IPS-NIHi7 (cell line): ENCODE measurements at regions not wholly inside any gene's neighbourhood (a gene's known extent, or its start where the extent isn't known, plus 50 kb on each side); places are given as distances from the start of the nearest gene placed in this dataset.
A peak's percentile ranks its signal among the peaks of the same experiment; 100 is the strongest.
"Not testable (repeated sequence)": the region's sequence is repeated elsewhere in the genome, so short reads cannot be mapped to it uniquely, and the experiment has no call there.

Experiments used
- DNase-seq: peaks from one replicate; pipeline ENCODE4 v3.0.0; 2012; ENCODE audit warnings: mixed read lengths; ENCODE audit errors: extremely low spot score

GRCh38 chrX:45823536-45823935, 622.9 kb upstream of the DIPK2B start:
- no peak for DNase-seq

- DNase-seq, result no peak
Measured at GRCh38 chrX:45822124-45822523, 621.4 kb upstream of the DIPK2B start.

- no peak for DNase-seq
Measured at GRCh38 chrX:45818913-45819312, 618.2 kb upstream of the DIPK2B start.

- no peak for DNase-seq
Measured at GRCh38 chrX:45815441-45815840, 614.8 kb upstream of the DIPK2B start.

GRCh38 chrX:45811326-45811725, 610.6 kb upstream of the DIPK2B start:
- DNase-seq, result no peak

- DNase-seq, result no peak
Measured at GRCh38 chrX:45807572-45808425, 607.1 kb upstream of the DIPK2B start.

GRCh38 chrX:45806410-45807121, 605.9 kb upstream of the DIPK2B start:
- DNase-seq, result no peak

GRCh38 chrX:45804276-45804675, 603.6 kb upstream of the DIPK2B start:
- no peak for DNase-seq

- no peak for DNase-seq
Measured at GRCh38 chrX:45803383-45803921, 602.8 kb upstream of the DIPK2B start.

- no peak for DNase-seq
Measured at GRCh38 chrX:45801554-45801953, 600.9 kb upstream of the DIPK2B start.

GRCh38 chrX:45800746-45801453, 600.2 kb upstream of the DIPK2B start:
- DNase-seq, result not testable (repeated sequence)

GRCh38 chrX:45799576-45799975, 598.9 kb upstream of the DIPK2B start:
- DNase-seq, result no peak

GRCh38 chrX:45795546-45795945, 594.9 kb upstream of the DIPK2B start:
- DNase-seq, result no peak

- no peak for DNase-seq
Measured at GRCh38 chrX:45794995-45795337, 594.3 kb upstream of the DIPK2B start.

GRCh38 chrX:45794323-45794994, 593.8 kb upstream of the DIPK2B start:
- DNase-seq, result no peak

- peak; percentile 22 for DNase-seq
Measured at GRCh38 chrX:45788941-45789348, 588.3 kb upstream of the DIPK2B start.

- DNase-seq, result no peak
Measured at GRCh38 chrX:45788315-45788714, 587.6 kb upstream of the DIPK2B start.

GRCh38 chrX:45784590-45784989, 583.9 kb upstream of the DIPK2B start:
- DNase-seq, result no peak

- no peak for DNase-seq
Measured at GRCh38 chrX:45783002-45783401, 582.3 kb upstream of the DIPK2B start.

- DNase-seq, result peak; percentile 52
Measured at GRCh38 chrX:45781901-45782553, 581.4 kb upstream of the DIPK2B start.

GRCh38 chrX:45778616-45779015, 577.9 kb upstream of the DIPK2B start:
- DNase-seq, result no peak
